Activated B cell treated with CpG ODN at 0.5 μM for 24 hours (primary cell): ENCODE measurements at regions not wholly inside any gene's neighbourhood (a gene's known extent, or its start where the extent isn't known, plus 50 kb on each side); places are given as distances from the start of the nearest gene placed in this dataset.

Experiments
- ATAC-seq: fragments of 200-7000 bp; cut with Tn5 transposase; one replicate; pipeline ENCODE4 v1.10.0; 2021; ENCODE audit warnings: low read depth, mild to moderate bottlenecking, moderate library complexity
- CTCF ChIA-PET: fragments of 350-600 bp; sonication (Branson Sonifier 250); formaldehyde crosslinking; loops from one replicate; lab custom pipeline; 2021; ENCODE audit warnings: antibody characterized with exemption; lab: Charles Lee
- POLR2A ChIA-PET: fragments of 350-600 bp; sonication (Branson Sonifier 250); formaldehyde crosslinking; loops from one replicate; lab custom pipeline; 2021; ENCODE audit warnings: antibody characterized with exemption; lab: Charles Lee
- DNase-seq: peaks from one replicate; pipeline ENCODE4 v3.0.0; 2022
- H3K27ac Mint-ChIP-seq: one replicate; pipeline ENCODE4 v1.8.0; 2020; ENCODE audit warnings: mixed read lengths
- H3K27me3 Mint-ChIP-seq: one replicate; pipeline ENCODE4 v1.8.0; 2021; ENCODE audit warnings: mixed read lengths
- H3K36me3 Mint-ChIP-seq: one replicate; pipeline ENCODE4 v1.8.0; 2021; ENCODE audit warnings: low read depth, mixed read lengths
- H3K4me1 Mint-ChIP-seq: one replicate; pipeline ENCODE4 v1.8.0; 2021; ENCODE audit warnings: mixed read lengths
- H3K4me3 Mint-ChIP-seq: one replicate; pipeline ENCODE4 v1.8.0; 2020; ENCODE audit warnings: mild to moderate bottlenecking, mixed read lengths
- H3K9me3 Mint-ChIP-seq: one replicate; pipeline ENCODE4 v1.8.0; 2020; ENCODE audit warnings: mixed read lengths
- intact Hi-C: fragments of 100-400 bp; cut with micrococcal nuclease; formaldehyde crosslinking; loops from one replicate; pipeline ENCODE4 v1.15.1; 2024
- TF ChIP-seq, protein P1 (sequence below): fragments of 200-600 bp; IDR thresholded peaks from one replicate; pipeline ENCODE4 v1.8.0; 2022; ENCODE audit warnings: antibody characterized with exemption, mild to moderate bottlenecking

DNA sequence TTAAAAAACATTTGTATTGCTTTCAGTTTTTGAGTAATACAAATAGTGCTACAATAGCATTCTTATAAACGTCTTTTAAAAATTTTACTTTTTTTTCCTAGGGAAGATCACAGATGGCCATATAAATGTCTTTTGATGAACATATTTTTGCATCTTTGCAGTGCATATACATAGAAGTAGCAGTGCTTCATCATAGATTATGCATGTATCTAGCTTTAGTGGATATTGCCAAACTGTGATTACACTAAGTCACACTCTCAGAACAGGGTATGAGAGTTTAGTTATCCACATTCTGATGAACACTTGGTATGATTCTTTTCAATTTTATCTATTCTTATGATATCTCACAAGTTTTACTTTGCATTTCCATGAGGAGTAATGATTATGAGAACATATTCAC lies 99.8 kb upstream of the ASCC3 start:
- ChIA-PET CTCF (no interaction called here), POLR2A (no interaction called here)
- no peak for DNase-seq
- Mint-ChIP-seq H3K4me1 (no peaks in the 10 kb centered on the region), H3K4me3 (no peak overlapping the region), H3K36me3 (no peaks in the 10 kb centered on the region), H3K9me3 (peaks cover 6% of the 10 kb centered on the region), H3K27me3 (no peaks in the 10 kb centered on the region), H3K27ac (no peak overlapping the region)
- ATAC-seq: no peak
- intact Hi-C loops: no loop called here
- TF ChIP-seq, protein P1, sequence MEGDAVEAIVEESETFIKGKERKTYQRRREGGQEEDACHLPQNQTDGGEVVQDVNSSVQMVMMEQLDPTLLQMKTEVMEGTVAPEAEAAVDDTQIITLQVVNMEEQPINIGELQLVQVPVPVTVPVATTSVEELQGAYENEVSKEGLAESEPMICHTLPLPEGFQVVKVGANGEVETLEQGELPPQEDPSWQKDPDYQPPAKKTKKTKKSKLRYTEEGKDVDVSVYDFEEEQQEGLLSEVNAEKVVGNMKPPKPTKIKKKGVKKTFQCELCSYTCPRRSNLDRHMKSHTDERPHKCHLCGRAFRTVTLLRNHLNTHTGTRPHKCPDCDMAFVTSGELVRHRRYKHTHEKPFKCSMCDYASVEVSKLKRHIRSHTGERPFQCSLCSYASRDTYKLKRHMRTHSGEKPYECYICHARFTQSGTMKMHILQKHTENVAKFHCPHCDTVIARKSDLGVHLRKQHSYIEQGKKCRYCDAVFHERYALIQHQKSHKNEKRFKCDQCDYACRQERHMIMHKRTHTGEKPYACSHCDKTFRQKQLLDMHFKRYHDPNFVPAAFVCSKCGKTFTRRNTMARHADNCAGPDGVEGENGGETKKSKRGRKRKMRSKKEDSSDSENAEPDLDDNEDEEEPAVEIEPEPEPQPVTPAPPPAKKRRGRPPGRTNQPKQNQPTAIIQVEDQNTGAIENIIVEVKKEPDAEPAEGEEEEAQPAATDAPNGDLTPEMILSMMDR: no peak

DNA sequence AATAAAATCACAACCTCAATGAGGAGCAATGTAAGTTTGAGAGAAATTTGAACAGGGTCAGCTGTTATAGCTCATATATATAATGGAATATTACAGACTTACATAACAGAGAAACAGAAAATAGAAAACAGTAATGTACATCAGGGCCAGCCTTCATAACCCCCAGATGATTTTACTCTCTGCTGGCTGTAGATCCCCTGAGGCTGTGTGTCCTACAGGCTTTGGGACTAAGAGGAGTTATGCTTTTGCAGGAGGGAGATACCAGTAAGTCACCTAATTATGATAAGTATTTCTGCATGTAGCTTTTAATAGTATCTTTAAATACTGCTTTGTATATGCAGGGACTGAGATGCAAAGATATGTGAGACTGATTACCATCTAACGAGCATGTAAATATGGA lies 105.8 kb upstream of the ASCC3 start:
- H3K27ac Mint-ChIP-seq: no peak overlapping the region
- no peak for DNase-seq
- H3K27me3 Mint-ChIP-seq: no peaks in the 10 kb centered on the region
- ChIA-PET CTCF (no interaction called here), POLR2A (no interaction called here)
- intact Hi-C loops: no loop called here
- no peak overlapping the region for H3K4me3 Mint-ChIP-seq
- H3K4me1 Mint-ChIP-seq: no peaks in the 10 kb centered on the region
- ATAC-seq: no peak
- TF ChIP-seq, protein P1: no peak
- no peaks in the 10 kb centered on the region for H3K36me3 Mint-ChIP-seq
- peaks cover 7% of the 10 kb centered on the region for H3K9me3 Mint-ChIP-seq

DNA sequence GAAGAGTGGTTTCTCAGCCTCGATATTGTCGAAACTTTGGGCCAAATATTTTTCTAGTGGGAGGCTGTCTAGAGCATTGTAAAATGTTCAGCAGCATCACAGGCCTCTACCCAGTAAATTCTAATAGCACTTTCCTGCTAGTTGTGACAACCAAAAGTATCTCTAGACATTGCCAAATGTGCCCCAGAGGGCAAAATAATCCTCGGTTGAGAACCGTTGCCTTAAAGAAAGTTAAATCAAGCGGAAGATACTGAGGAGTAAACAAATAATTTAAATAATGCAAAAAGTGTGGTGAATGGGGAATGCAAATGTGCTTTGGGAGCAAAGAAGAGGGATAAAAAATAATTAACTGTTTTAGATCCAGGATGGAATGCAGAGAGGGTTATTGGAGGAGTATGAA lies 106.4 kb upstream of the ASCC3 start:
- Mint-ChIP-seq H3K4me3 (no peak overlapping the region), H3K27me3 (no peaks in the 10 kb centered on the region), H3K27ac (no peak overlapping the region), H3K4me1 (no peaks in the 10 kb centered on the region), H3K9me3 (peaks cover 8% of the 10 kb centered on the region), H3K36me3 (no peaks in the 10 kb centered on the region)
- TF ChIP-seq, protein P1: no peak
- POLR2A ChIA-PET: no interaction called here
- DNase-seq (no peak), ATAC-seq (no peak)
- intact Hi-C loops: no loop called here
- CTCF ChIA-PET: no interaction called here

DNA sequence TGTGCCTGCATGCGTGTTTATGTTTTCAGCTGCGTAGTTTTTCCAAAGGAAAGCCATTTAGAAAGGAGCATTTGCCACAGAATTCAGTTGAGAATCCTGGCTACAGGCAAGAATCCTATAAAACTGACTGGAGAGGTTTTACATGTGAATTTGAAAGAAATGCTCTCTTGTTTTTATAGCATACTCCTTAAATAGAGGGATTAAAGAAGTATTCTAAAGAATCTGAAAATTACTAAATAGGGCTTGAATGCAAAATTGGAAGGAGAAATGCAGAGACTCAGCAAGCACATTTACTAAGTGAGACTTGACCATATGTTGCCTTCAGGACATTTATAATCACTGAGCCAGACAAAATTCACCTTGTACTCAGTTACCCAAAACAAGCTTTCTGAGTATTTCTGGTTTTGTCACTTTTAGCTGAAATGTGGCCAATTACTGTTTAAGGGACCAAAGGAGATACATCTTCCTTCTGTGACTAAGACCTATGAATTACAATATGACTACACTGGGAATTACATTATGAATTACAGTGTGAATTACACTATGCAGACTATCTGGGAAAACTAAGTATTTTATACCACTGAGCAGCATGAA lies 107.4 kb upstream of the ASCC3 start:
- Mint-ChIP-seq H3K27ac (no peak overlapping the region), H3K9me3 (peaks cover 5% of the 10 kb centered on the region)

DNA sequence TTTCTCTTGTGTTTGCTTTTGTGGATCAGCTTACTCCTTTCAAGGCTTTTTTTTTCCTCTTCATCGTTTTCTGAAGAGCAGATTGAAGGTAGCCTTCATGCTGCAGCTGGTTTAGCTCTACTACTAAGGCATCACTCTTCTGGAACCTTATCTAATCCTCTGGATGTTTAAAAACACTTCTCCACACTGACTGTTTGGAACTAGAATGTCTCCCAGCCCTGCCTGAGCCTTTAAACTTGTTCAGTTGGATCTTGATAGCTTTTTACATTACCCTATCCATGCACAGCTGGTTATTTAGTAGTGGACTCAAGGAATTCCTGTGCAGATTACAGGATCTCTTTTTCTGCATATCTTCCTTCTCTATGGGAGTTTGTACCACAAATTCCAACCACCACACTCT lies 108.9 kb upstream of the ASCC3 start:
- TF ChIP-seq, protein P1: no peak
- Mint-ChIP-seq H3K36me3 (no peaks in the 10 kb centered on the region), H3K4me3 (no peak overlapping the region), H3K27ac (no peak overlapping the region), H3K9me3 (peaks cover 2% of the 10 kb centered on the region), H3K4me1 (no peaks in the 10 kb centered on the region), H3K27me3 (no peaks in the 10 kb centered on the region)
- ChIA-PET POLR2A (no interaction called here), CTCF (no interaction called here)
- DNase-seq (no peak), ATAC-seq (no peak)
- intact Hi-C loops: no loop called here

More for the DNA sequence above, 107.4 kb upstream of the ASCC3 start:
- DNase-seq (no peak), ATAC-seq (no peak)
- H3K4me3 Mint-ChIP-seq: no peak overlapping the region
- intact Hi-C loops: no loop called here
- TF ChIP-seq, protein P1: no peak
- no peaks in the 10 kb centered on the region for H3K27me3 Mint-ChIP-seq
- POLR2A ChIA-PET: no interaction called here
- CTCF ChIA-PET: no interaction called here
- H3K4me1 Mint-ChIP-seq: no peaks in the 10 kb centered on the region
- no peaks in the 10 kb centered on the region for H3K36me3 Mint-ChIP-seq
